Uterus (tissue), 3 donors: ENCODE measurements at regions not wholly inside any gene's neighbourhood (a gene's known extent, or its start where the extent isn't known, plus 50 kb on each side); places are given as distances from the start of the nearest gene placed in this dataset.

Source experiments
- DNase-seq, 2 donors: peaks; one replicate each; pipeline ENCODE4 v3.0.0-alpha.2; 2019 to 2020
- H3K27ac ChIP-seq, 2 donors: fragments of 200-600 bp; sonication (generic); 1 replicate in 1 of 2; 2 replicates in 1 of 2; pipeline ENCODE4 v1.5.1; 2016 to 2018
- H3K27me3 ChIP-seq, 2 donors: fragments of 200-600 bp; sonication (generic); one replicate each; pipeline ENCODE4 v1.5.1; 2018 to 2019; ENCODE audit warnings: control low read depth in 1 of 2
- H3K36me3 ChIP-seq, 2 donors: fragments of 200-600 bp; sonication (generic); one replicate each; pipeline ENCODE4 v1.5.1; 2019; ENCODE audit warnings: control low read depth in 1 of 2
- H3K4me1 ChIP-seq, 2 donors: fragments of 200-600 bp; sonication (generic); one replicate each; pipeline ENCODE4 v1.5.1; 2018 to 2019; ENCODE audit warnings: control low read depth in 1 of 2
- H3K4me3 ChIP-seq, 2 donors: fragments of 200-600 bp; sonication (generic); 1 replicate in 1 of 2; 2 replicates in 1 of 2; pipeline ENCODE4 v1.5.1; 2018 to 2019; ENCODE audit warnings: mild to moderate bottlenecking in 1 of 2
- H3K9me3 ChIP-seq, 2 donors: fragments of 200-600 bp; sonication (generic); one replicate each; pipeline ENCODE4 v1.5.1; 2019; ENCODE audit warnings: control low read depth in 1 of 2
- CTCF ChIP-seq, 4 experiments: fragments of 200-600 bp in 2 of 4; fragments of 450-650 bp in 2 of 4; sonication (generic) in 2 of 4; IDR thresholded peaks; one replicate each; pipeline ENCODE4 v1.5.1; 2016 to 2019; ENCODE audit warnings: antibody characterized with exemption in 4 of 4, mild to moderate bottlenecking in 2 of 4, moderate library complexity in 1 of 4
- POLR2A ChIP-seq, 2 donors: fragments of 450-650 bp; IDR thresholded peaks; one replicate each; pipeline ENCODE4 v1.6.1; 2016; ENCODE audit warnings: antibody characterized with exemption in 2 of 2, mild to moderate bottlenecking in 1 of 2, moderate library complexity in 1 of 2
- intact Hi-C: fragments of 100-400 bp; cut with DNase I; formaldehyde crosslinking; loops from one replicate; pipeline ENCODE4 v1.15.1; 2023; ENCODE audit warnings: low total_unique reads
- donor health status: DM: yes; HTN: yes; CAD: no.

- H3K27me3 ChIP-seq: no peaks in the 10 kb centered on the region
- H3K27ac ChIP-seq: no peak overlapping the region
- DNase-seq: no peak
- intact Hi-C loops: no loop called here
- no peak overlapping the region for H3K4me3 ChIP-seq
- TF ChIP-seq POLR2A (IDR thresholded peaks at IDR 0.05) (no peak), CTCF (IDR thresholded peaks at IDR 0.05) (no peak)
- no peaks in the 10 kb centered on the region for H3K4me1 ChIP-seq
- H3K9me3 ChIP-seq: no peaks in the 10 kb centered on the region
- no peaks in the 10 kb centered on the region for H3K36me3 ChIP-seq
These were observed 207.0 kb upstream of the CDKN3 start for GRCh38 chr14:54189748-54190354.

GRCh38 chr14:54191846-54192245, 205.0 kb upstream of the CDKN3 start:
- TF ChIP-seq CTCF (IDR thresholded peaks at IDR 0.05) (no peak), POLR2A (IDR thresholded peaks at IDR 0.05) (no peak)
- no peak overlapping the region for H3K4me3 ChIP-seq
- intact Hi-C loops: no loop called here
- no peak overlapping the region for H3K27ac ChIP-seq
- no peaks in the 10 kb centered on the region for H3K9me3 ChIP-seq
- no peak for DNase-seq
- no peaks in the 10 kb centered on the region for H3K4me1 ChIP-seq
- no peaks in the 10 kb centered on the region for H3K27me3 ChIP-seq
- H3K36me3 ChIP-seq: no peaks in the 10 kb centered on the region

- no peak overlapping the region for H3K4me3 ChIP-seq
- intact Hi-C loops: no loop called here
These were observed 204.2 kb upstream of the CDKN3 start for GRCh38 chr14:54192610-54193009.

GRCh38 chr14:54193871-54194270, 202.9 kb upstream of the CDKN3 start:
- H3K36me3 ChIP-seq: no peaks in the 10 kb centered on the region
- H3K27me3 ChIP-seq: no peaks in the 10 kb centered on the region
- DNase-seq: no peak
- no peak overlapping the region for H3K4me3 ChIP-seq
- H3K9me3 ChIP-seq: no peaks in the 10 kb centered on the region
- TF ChIP-seq POLR2A (IDR thresholded peaks at IDR 0.05): no peak
- TF ChIP-seq CTCF (IDR thresholded peaks at IDR 0.05): no peak
- intact Hi-C loops: no loop called here
- no peak overlapping the region for H3K27ac ChIP-seq
- H3K4me1 ChIP-seq: no peaks in the 10 kb centered on the region

More at GRCh38 chr14:54192610-54193009, 204.2 kb upstream of the CDKN3 start:
- Histone ChIP-seq H3K27ac (no peak overlapping the region), H3K27me3 (no peaks in the 10 kb centered on the region), H3K4me1 (no peaks in the 10 kb centered on the region), H3K36me3 (no peaks in the 10 kb centered on the region), H3K9me3 (no peaks in the 10 kb centered on the region)
- DNase-seq: no peak
- TF ChIP-seq POLR2A (IDR thresholded peaks at IDR 0.05) (no peak), CTCF (IDR thresholded peaks at IDR 0.05) (no peak)

GRCh38 chr14:54194501-54194900, 202.3 kb upstream of the CDKN3 start:
- no peak for DNase-seq
- TF ChIP-seq CTCF (IDR thresholded peaks at IDR 0.05) (no peak), POLR2A (IDR thresholded peaks at IDR 0.05) (no peak)
- H3K27me3 ChIP-seq: no peaks in the 10 kb centered on the region
- no peaks in the 10 kb centered on the region for H3K9me3 ChIP-seq
- intact Hi-C loops: no loop called here
- H3K4me1 ChIP-seq: no peaks in the 10 kb centered on the region
- H3K36me3 ChIP-seq: no peaks in the 10 kb centered on the region
- no peak overlapping the region for H3K4me3 ChIP-seq
- H3K27ac ChIP-seq: no peak overlapping the region
